SU-DHL-6 (cell line): ENCODE measurements at regions not wholly inside any gene's neighbourhood (a gene's known extent, or its start where the extent isn't known, plus 50 kb on each side); places are given as distances from the start of the nearest gene placed in this dataset.

ENCODE experiments used
- CTCF ChIP-seq: fragments of 200-600 bp; sonication (generic); IDR thresholded peaks from one replicate; pipeline ENCODE4 v1.5.1; 2017; ENCODE audit warnings: antibody characterized with exemption, mild to moderate bottlenecking, low read length, moderate library complexity; ENCODE audit not compliant: insufficient read depth, poor library complexity, severe bottlenecking
- EZH2phosphoT487 ChIP-seq: fragments of 200-600 bp; sonication (generic), shearing (Covaris generic); conservative IDR thresholded peaks from 2 replicates; pipeline ENCODE4 v1.6.1; 2018; ENCODE audit warnings: mild to moderate bottlenecking, antibody characterized with exemption, low read length, moderate library complexity, mixed read lengths

- TF ChIP-seq CTCF (no peak), EZH2phosphoT487 (no peak)
These were observed 89.4 kb upstream of the TAF1B start for GRCh38 chr2:9753665-9754531.
